K562 (cell line): ENCODE measurements at regions not wholly inside any gene's neighbourhood (a gene's known extent, or its start where the extent isn't known, plus 50 kb on each side); places are given as distances from the start of the nearest gene placed in this dataset.

Source experiments
- HDAC2 ChIP-seq: fragments of 450-650 bp; IDR thresholded peaks from 2 replicates; pipeline ENCODE4 v1.6.1; 2016; ENCODE audit warnings: mild to moderate bottlenecking
- MGA ChIP-seq: fragments of 450-650 bp; IDR thresholded peaks from 2 replicates; pipeline ENCODE4 v1.6.1; 2016; ENCODE audit warnings: mild to moderate bottlenecking, moderate library complexity
- ZNF668 ChIP-seq: fragments of 250-450 bp; sonication (Bioruptor Pico); IDR thresholded peaks from 2 replicates; pipeline ENCODE4 v1.8.0; 2022; ENCODE audit warnings: mild to moderate bottlenecking, inconsistent platforms

- no peak for TF ChIP-seq MGA
- TF ChIP-seq ZNF668 (CRISPR knock-in tag) = no peak
- TF ChIP-seq HDAC2 = no peak
These were observed 66.3 kb downstream of the SIK1 start (continued) for GRCh38 chr21:43360441-43361126.
